GM12892 (cell line): ENCODE measurements at regions not wholly inside any gene's neighbourhood (a gene's known extent, or its start where the extent isn't known, plus 50 kb on each side); places are given as distances from the start of the nearest gene placed in this dataset.
"Not testable (repeated sequence)": the region's sequence is repeated elsewhere in the genome, so short reads cannot be mapped to it uniquely, and the experiment has no call there.

ENCODE experiments used
- POLR2A ChIP-seq: IDR thresholded peaks from 2 replicates; pipeline ENCODE4 v1.6.1; 2011; ENCODE audit warnings: low read depth, low read length, control low read depth
- POLR2AphosphoS5 ChIP-seq: IDR thresholded peaks from 2 replicates; pipeline ENCODE4 v1.6.1; 2011; ENCODE audit warnings: low read depth, low read length, control low read depth

DNA sequence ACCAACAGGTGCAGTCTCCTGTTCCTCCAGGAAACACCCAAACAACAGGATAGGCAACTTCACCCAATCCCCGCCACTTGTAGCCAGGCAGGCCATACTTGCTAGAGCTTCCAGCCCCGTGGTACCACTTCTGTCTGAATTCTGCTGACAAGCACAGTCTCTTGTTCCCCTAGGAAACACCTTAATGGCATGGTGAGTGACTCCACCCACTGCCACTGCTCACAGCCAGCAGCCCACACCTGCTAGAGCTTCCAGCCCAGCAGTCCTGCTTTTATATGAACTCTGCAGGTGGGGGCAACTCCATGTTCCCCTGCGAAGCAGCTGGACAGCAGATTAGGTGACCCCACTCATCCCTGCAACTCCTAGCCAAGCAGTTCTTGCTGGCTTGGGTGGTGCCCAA lies 52.6 kb upstream of the COBL start:
- not testable (repeated sequence) for TF ChIP-seq POLR2AphosphoS5, POLR2A
